ENCODE measurements at regions not wholly inside any gene's neighbourhood (a gene's known extent, or its start where the extent isn't known, plus 50 kb on each side); places are given as distances from the start of the nearest gene placed in this dataset.

- TF ChIP-seq TAF1 (IDR thresholded peaks at IDR 0.05; ENCODE audit: borderline replicate concordance, low read depth, low read length) (no peak), POLR2A (IDR thresholded peaks at IDR 0.05; ENCODE audit: low read depth, low read length) (no peak)
Observed at GRCh38 chr21:31517664-31518414, 141.7 kb upstream of the SOD1 start.
